ENCODE measurements at regions not wholly inside any gene's neighbourhood (a gene's known extent, or its start where the extent isn't known, plus 50 kb on each side); places are given as distances from the start of the nearest gene placed in this dataset.

- TF ChIP-seq CTCF (IDR thresholded peaks at IDR 0.05) = no peak
- no peak for TF ChIP-seq POLR2AphosphoS5 (IDR thresholded peaks at IDR 0.05)
- TF ChIP-seq POLR2A (IDR thresholded peaks at IDR 0.05) = no peak
These were observed 88.0 kb upstream of the FTMT start for GRCh38 chr5:121763665-121764064.

Measured in transverse colon (tissue), 4 donors.